Astrocyte (in vitro differentiated cells and primary cell): ENCODE measurements at regions not wholly inside any gene's neighbourhood (a gene's known extent, or its start where the extent isn't known, plus 50 kb on each side); places are given as distances from the start of the nearest gene placed in this dataset.

Experiments
- CTCF ChIP-seq: IDR thresholded peaks from 2 replicates; pipeline ENCODE4 v1.5.1; 2011; ENCODE audit warnings: low read depth, mild to moderate bottlenecking, inconsistent platforms, low read length, moderate library complexity; ENCODE audit not compliant: insufficient read depth
- EZH2 ChIP-seq: IDR thresholded peaks from 2 replicates; pipeline ENCODE4 v1.6.1; 2012; ENCODE audit warnings: mild to moderate bottlenecking, low read length, inconsistent platforms; ENCODE audit not compliant: insufficient read depth

- TF ChIP-seq CTCF: no peak
- no peak for TF ChIP-seq EZH2
Measured at GRCh38 chr12:78550831-78551230, 313.7 kb upstream of the SYT1 start.
